HPDE6-E6E7 (cell line): ENCODE measurements at regions not wholly inside any gene's neighbourhood (a gene's known extent, or its start where the extent isn't known, plus 50 kb on each side); places are given as distances from the start of the nearest gene placed in this dataset.

ENCODE experiments used
- DNase-seq: peaks from one replicate; pipeline ENCODE4 v3.0.0; 2011; ENCODE audit warnings: missing footprints; ENCODE audit errors: extremely low spot score

- DNase-seq, result no peak
Measured at GRCh38 chr9:111195766-111196165, 134.3 kb downstream of the OR2K2 start.

GRCh38 chr9:111193095-111193494, 136.9 kb downstream of the OR2K2 start:
- DNase-seq, result no peak

GRCh38 chr9:111192650-111193049, 137.4 kb downstream of the OR2K2 start:
- no peak for DNase-seq

- no peak for DNase-seq
Measured at GRCh38 chr9:111190347-111190746, 139.7 kb downstream of the OR2K2 start.

- no peak for DNase-seq
Measured at GRCh38 chr9:111187376-111187775, 142.6 kb downstream of the OR2K2 start.

GRCh38 chr9:111186021-111186530, 143.9 kb downstream of the OR2K2 start:
- DNase-seq, result no peak

GRCh38 chr9:111180811-111181210, 142.5 kb upstream of the LPAR1 start:
- DNase-seq, result no peak

GRCh38 chr9:111179577-111179976, 141.3 kb upstream of the LPAR1 start:
- DNase-seq, result no peak

- no peak for DNase-seq
Measured at GRCh38 chr9:111178331-111179055, 140.2 kb upstream of the LPAR1 start.

- DNase-seq, result no peak
Measured at GRCh38 chr9:111176511-111176910, 138.2 kb upstream of the LPAR1 start.

GRCh38 chr9:111175350-111175749, 137.1 kb upstream of the LPAR1 start:
- no peak for DNase-seq

GRCh38 chr9:111167341-111167740, 129.1 kb upstream of the LPAR1 start:
- DNase-seq, result no peak

GRCh38 chr9:111163716-111164389, 125.6 kb upstream of the LPAR1 start:
- no peak for DNase-seq

- DNase-seq, result no peak
Measured at GRCh38 chr9:111162026-111162425, 123.8 kb upstream of the LPAR1 start.

- no peak for DNase-seq
Measured at GRCh38 chr9:111161015-111161415, 122.7 kb upstream of the LPAR1 start.

GRCh38 chr9:111158999-111159398, 120.7 kb upstream of the LPAR1 start:
- DNase-seq, result no peak

- DNase-seq, result no peak
Measured at GRCh38 chr9:111158363-111158762, 120.1 kb upstream of the LPAR1 start.

GRCh38 chr9:111154081-111154562, 115.9 kb upstream of the LPAR1 start:
- DNase-seq, result no peak

- no peak for DNase-seq
Measured at GRCh38 chr9:111152614-111153406, 114.5 kb upstream of the LPAR1 start.

GRCh38 chr9:111151537-111151936, 113.3 kb upstream of the LPAR1 start:
- DNase-seq, result no peak

GRCh38 chr9:111150181-111150580, 111.9 kb upstream of the LPAR1 start:
- no peak for DNase-seq

GRCh38 chr9:111149018-111149759, 110.9 kb upstream of the LPAR1 start:
- no peak for DNase-seq
